ENCODE measurements at regions not wholly inside any gene's neighbourhood (a gene's known extent, or its start where the extent isn't known, plus 50 kb on each side); places are given as distances from the start of the nearest gene placed in this dataset.

DNA sequence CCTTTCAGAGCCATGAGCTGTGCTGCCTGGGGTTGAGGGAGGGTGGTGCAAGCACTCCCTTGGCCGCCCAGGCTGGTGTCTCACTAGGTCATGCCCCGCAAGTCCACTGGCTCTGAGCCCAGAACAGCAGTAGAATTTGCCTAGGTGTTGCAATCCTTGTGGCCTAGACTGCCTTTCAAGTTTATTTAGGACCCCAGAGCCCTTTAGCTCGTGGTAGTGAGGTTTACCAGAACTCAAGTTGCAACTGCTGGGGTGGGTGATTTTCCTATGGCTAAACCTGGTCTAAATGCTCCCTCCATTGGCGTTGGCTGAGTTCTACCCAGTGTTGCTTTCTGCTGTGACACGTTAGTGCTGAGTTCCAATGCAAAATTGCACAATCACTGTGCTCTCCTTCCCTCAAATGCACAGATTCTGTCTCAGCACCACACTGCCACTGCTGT is 287.2 kb downstream of the BCAT1 start:
- no TSS peak for BruUV-seq (replicated peaks)
- H3K4me3 ChIP-seq (replicated peaks in 1 of 2; ENCODE audit: low read depth in 1 of 2, low read length in 2 of 2) = no peak overlapping the region
- CTCF ChIA-PET = no interaction called here

More for the DNA sequence above, 287.2 kb downstream of the BCAT1 start:
- Histone ChIP-seq H2AFZ (ENCODE audit: low read depth, low read length, poor library complexity, severe bottlenecking) (no peak overlapping the region), H3K9ac (ENCODE audit: low read length) (no peak overlapping the region), H3K9me3 (ENCODE audit: control insufficient read depth in 1 of 2, insufficient read depth in 1 of 2, low read depth in 1 of 2, low read length in 2 of 2) (peaks cover 3 to 4% of the 10 kb centered on the region in 2 experiments; a peak in 2 of 4 replicates), H3K9me2 (ENCODE audit: insufficient read depth) (no peaks in the 10 kb centered on the region), H3K27ac (ENCODE audit: low read depth, low read length) (no peak overlapping the region), H3K4me2 (ENCODE audit: low read length) (no peak overlapping the region), H4K20me1 (ENCODE audit: insufficient read depth) (no peaks in the 10 kb centered on the region), H3K4me1 (ENCODE audit: control insufficient read depth in 1 of 2, insufficient read depth in 2 of 2, low read length in 2 of 2) (no peaks in the 10 kb centered on the region), H3K79me2 (ENCODE audit: insufficient read depth, low read length) (no peaks in the 10 kb centered on the region), H3K27me3 (ENCODE audit: insufficient read depth, low read length) (no peaks in the 10 kb centered on the region), H3K36me3 (ENCODE audit: control insufficient read depth in 1 of 2, insufficient read depth in 2 of 2, low read length in 2 of 2) (no peaks in the 10 kb centered on the region)
- ATAC-seq (no peak), DNase-seq (ENCODE audit: low read depth, low spot score) (no peak)
- TF ChIP-seq EZH2 (IDR thresholded peaks at IDR 0.05) = no peak
- TF ChIP-seq, protein P1, sequence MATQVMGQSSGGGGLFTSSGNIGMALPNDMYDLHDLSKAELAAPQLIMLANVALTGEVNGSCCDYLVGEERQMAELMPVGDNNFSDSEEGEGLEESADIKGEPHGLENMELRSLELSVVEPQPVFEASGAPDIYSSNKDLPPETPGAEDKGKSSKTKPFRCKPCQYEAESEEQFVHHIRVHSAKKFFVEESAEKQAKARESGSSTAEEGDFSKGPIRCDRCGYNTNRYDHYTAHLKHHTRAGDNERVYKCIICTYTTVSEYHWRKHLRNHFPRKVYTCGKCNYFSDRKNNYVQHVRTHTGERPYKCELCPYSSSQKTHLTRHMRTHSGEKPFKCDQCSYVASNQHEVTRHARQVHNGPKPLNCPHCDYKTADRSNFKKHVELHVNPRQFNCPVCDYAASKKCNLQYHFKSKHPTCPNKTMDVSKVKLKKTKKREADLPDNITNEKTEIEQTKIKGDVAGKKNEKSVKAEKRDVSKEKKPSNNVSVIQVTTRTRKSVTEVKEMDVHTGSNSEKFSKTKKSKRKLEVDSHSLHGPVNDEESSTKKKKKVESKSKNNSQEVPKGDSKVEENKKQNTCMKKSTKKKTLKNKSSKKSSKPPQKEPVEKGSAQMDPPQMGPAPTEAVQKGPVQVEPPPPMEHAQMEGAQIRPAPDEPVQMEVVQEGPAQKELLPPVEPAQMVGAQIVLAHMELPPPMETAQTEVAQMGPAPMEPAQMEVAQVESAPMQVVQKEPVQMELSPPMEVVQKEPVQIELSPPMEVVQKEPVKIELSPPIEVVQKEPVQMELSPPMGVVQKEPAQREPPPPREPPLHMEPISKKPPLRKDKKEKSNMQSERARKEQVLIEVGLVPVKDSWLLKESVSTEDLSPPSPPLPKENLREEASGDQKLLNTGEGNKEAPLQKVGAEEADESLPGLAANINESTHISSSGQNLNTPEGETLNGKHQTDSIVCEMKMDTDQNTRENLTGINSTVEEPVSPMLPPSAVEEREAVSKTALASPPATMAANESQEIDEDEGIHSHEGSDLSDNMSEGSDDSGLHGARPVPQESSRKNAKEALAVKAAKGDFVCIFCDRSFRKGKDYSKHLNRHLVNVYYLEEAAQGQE (IDR thresholded peaks at IDR 0.05; ENCODE audit: low read depth) = no peak
- no peak for TF ChIP-seq EZH2phosphoT487 (IDR thresholded peaks at IDR 0.05; ENCODE audit: borderline replicate concordance)
- no peak for TF ChIP-seq FOSL1 (IDR thresholded peaks at IDR 0.05; ENCODE audit: low read depth)
- TF ChIP-seq SP1 (IDR thresholded peaks at IDR 0.05; ENCODE audit: low read depth) = no peak
- TF ChIP-seq, protein P2, sequence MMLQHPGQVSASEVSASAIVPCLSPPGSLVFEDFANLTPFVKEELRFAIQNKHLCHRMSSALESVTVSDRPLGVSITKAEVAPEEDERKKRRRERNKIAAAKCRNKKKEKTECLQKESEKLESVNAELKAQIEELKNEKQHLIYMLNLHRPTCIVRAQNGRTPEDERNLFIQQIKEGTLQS (IDR thresholded peaks at IDR 0.05) = no peak
- TF ChIP-seq ZFX (IDR thresholded peaks at IDR 0.05) = no peak
- no peak for TF ChIP-seq SRF (IDR thresholded peaks at IDR 0.05; ENCODE audit: low read depth)
- TF ChIP-seq SIN3A (IDR thresholded peaks at IDR 0.05; ENCODE audit: low read depth) = no peak
- intact Hi-C loops (cut with micrococcal nuclease) = no loop called here
- ChIA-PET POLR2A (no interaction called here), RAD21 (ENCODE audit: low non-redundant PET in 1 of 2, low total read pairs in 2 of 2, uncharacterized antibody in 2 of 2, unreplicated experiment in 2 of 2) (no interaction called here)

Data from HCT116 (cell line).